Upper lobe of right lung (tissue), 1 donor: ENCODE measurements at regions not wholly inside any gene's neighbourhood (a gene's known extent, or its start where the extent isn't known, plus 50 kb on each side); places are given as distances from the start of the nearest gene placed in this dataset.
"Not testable (repeated sequence)": the region's sequence is repeated elsewhere in the genome, so short reads cannot be mapped to it uniquely, and the experiment has no call there.

Source experiments
- ATAC-seq: fragments of 200-7000 bp; cut with Tn5 transposase; one replicate; pipeline ENCODE4 v1.9.1; 2020; ENCODE audit warnings: mild to moderate bottlenecking, moderate library complexity
- DNase-seq: peaks from one replicate; pipeline ENCODE4 v3.0.0-alpha.2; 2020
- H3K27ac ChIP-seq: fragments of 200-600 bp; one replicate; pipeline ENCODE4 v1.8.0; 2022
- H3K27me3 ChIP-seq: fragments of 200-600 bp; one replicate; pipeline ENCODE4 v1.8.0; 2022; ENCODE audit warnings: mild to moderate bottlenecking
- H3K36me3 ChIP-seq: fragments of 200-600 bp; one replicate; pipeline ENCODE4 v1.8.0; 2022
- H3K4me1 ChIP-seq: fragments of 200-600 bp; one replicate; pipeline ENCODE4 v1.8.0; 2022
- H3K4me3 ChIP-seq: fragments of 200-600 bp; one replicate; pipeline ENCODE4 v1.8.0; 2022; ENCODE audit warnings: mild to moderate bottlenecking
- H3K9me3 ChIP-seq: fragments of 200-600 bp; one replicate; pipeline ENCODE4 v1.8.0; 2022
- CTCF ChIP-seq: fragments of 200-600 bp; IDR thresholded peaks from one replicate; pipeline ENCODE4 v1.8.0; 2022; ENCODE audit warnings: antibody characterized with exemption
- intact Hi-C: fragments of 100-400 bp; cut with DNase I; formaldehyde crosslinking; loops from one replicate; pipeline ENCODE4 v1.11.0; 2022
- donor health status: DM: no; HTN: yes; CAD: no; lungs with severe emphysema.

- Histone ChIP-seq H3K4me1 (no peaks in the 10 kb centered on the region), H3K27me3 (no peaks in the 10 kb centered on the region), H3K27ac (no peak overlapping the region), H3K36me3 (no peaks in the 10 kb centered on the region), H3K4me3 (no peak overlapping the region), H3K9me3 (no peaks in the 10 kb centered on the region)
- TF ChIP-seq CTCF: no peak
- no peak for DNase-seq
- no peak for ATAC-seq
- intact Hi-C loops: no loop called here
Measured at GRCh38 chr9:38478211-38478610, 54.0 kb upstream of the IGFBPL1 start.

GRCh38 chr9:38474476-38474875, 50.2 kb upstream of the IGFBPL1 start:
- H3K4me1 ChIP-seq, intact Hi-C loops, H3K4me3 ChIP-seq, H3K27ac ChIP-seq, H3K27me3 ChIP-seq, DNase-seq, H3K9me3 ChIP-seq, H3K36me3 ChIP-seq: not testable (repeated sequence)
- peak; percentile 73 for ATAC-seq
